GM21619 (cell line): ENCODE measurements at regions not wholly inside any gene's neighbourhood (a gene's known extent, or its start where the extent isn't known, plus 50 kb on each side); places are given as distances from the start of the nearest gene placed in this dataset.
"Not testable (repeated sequence)": the region's sequence is repeated elsewhere in the genome, so short reads cannot be mapped to it uniquely, and the experiment has no call there.

Experiments used
- ATAC-seq: cut with Tn5 transposase; IDR thresholded peaks from one replicate; pipeline ENCODE4 v1.9.1; 2021; ENCODE audit not compliant: unreplicated experiment

- ATAC-seq = no peak
Measured at GRCh38 chr6:5840734-5841390, 165.9 kb downstream of the NRN1 start.

- no peak for ATAC-seq
Measured at GRCh38 chr6:5838656-5839396, 167.9 kb downstream of the NRN1 start.

- no peak for ATAC-seq
Measured at GRCh38 chr6:5837323-5837722, 169.4 kb downstream of the NRN1 start.

GRCh38 chr6:5836597-5836996 is 170.1 kb downstream of the NRN1 start:
- not testable (repeated sequence) for ATAC-seq

- ATAC-seq = no peak
Measured at GRCh38 chr6:5833120-5833519, 173.6 kb downstream of the NRN1 start.

GRCh38 chr6:5832668-5833067 is 174.1 kb downstream of the NRN1 start:
- no peak for ATAC-seq

- peak; percentile 79 for ATAC-seq
Measured at GRCh38 chr6:5831219-5831862, 175.4 kb downstream of the NRN1 start.

GRCh38 chr6:5828296-5828695 is 178.4 kb downstream of the NRN1 start:
- no peak for ATAC-seq

- no peak for ATAC-seq
Measured at GRCh38 chr6:5827056-5827904, 179.4 kb downstream of the NRN1 start.

- not testable (repeated sequence) for ATAC-seq
Measured at GRCh38 chr6:5824382-5824983, 182.2 kb downstream of the NRN1 start.
